ENCODE measurements at regions not wholly inside any gene's neighbourhood (a gene's known extent, or its start where the extent isn't known, plus 50 kb on each side); places are given as distances from the start of the nearest gene placed in this dataset.

DNA sequence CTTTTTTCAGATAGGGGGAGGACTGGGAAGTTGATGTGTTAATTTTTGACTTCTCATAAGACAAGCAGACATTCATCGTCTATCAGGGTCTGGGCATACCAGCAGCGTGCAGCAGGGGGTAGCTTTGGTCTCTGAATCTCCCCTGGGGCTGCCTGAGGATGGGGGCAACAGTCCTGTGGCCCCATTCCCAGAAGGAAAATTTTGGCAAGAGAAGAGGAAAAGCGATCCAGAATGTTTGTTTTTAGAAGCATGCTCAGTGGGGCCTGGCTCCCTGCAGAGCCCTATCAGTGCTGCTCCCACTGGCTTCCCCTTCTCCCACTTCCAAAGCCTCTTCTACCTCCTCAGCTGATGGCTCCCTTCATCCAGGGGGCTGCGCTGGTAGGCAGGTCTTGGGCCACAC, 194.8 kb upstream of the IL12B start:
- H3K4me3 ChIP-seq (replicated peaks; ENCODE audit: low read depth, low read length) = no peak overlapping the region
- no peak for DNase-seq (ENCODE audit: extremely low read depth, low read depth)
- TF ChIP-seq, protein P1, sequence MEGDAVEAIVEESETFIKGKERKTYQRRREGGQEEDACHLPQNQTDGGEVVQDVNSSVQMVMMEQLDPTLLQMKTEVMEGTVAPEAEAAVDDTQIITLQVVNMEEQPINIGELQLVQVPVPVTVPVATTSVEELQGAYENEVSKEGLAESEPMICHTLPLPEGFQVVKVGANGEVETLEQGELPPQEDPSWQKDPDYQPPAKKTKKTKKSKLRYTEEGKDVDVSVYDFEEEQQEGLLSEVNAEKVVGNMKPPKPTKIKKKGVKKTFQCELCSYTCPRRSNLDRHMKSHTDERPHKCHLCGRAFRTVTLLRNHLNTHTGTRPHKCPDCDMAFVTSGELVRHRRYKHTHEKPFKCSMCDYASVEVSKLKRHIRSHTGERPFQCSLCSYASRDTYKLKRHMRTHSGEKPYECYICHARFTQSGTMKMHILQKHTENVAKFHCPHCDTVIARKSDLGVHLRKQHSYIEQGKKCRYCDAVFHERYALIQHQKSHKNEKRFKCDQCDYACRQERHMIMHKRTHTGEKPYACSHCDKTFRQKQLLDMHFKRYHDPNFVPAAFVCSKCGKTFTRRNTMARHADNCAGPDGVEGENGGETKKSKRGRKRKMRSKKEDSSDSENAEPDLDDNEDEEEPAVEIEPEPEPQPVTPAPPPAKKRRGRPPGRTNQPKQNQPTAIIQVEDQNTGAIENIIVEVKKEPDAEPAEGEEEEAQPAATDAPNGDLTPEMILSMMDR (IDR thresholded peaks at IDR 0.05; ENCODE audit: low read depth, low read length, missing control alignments) = no peak

DNA sequence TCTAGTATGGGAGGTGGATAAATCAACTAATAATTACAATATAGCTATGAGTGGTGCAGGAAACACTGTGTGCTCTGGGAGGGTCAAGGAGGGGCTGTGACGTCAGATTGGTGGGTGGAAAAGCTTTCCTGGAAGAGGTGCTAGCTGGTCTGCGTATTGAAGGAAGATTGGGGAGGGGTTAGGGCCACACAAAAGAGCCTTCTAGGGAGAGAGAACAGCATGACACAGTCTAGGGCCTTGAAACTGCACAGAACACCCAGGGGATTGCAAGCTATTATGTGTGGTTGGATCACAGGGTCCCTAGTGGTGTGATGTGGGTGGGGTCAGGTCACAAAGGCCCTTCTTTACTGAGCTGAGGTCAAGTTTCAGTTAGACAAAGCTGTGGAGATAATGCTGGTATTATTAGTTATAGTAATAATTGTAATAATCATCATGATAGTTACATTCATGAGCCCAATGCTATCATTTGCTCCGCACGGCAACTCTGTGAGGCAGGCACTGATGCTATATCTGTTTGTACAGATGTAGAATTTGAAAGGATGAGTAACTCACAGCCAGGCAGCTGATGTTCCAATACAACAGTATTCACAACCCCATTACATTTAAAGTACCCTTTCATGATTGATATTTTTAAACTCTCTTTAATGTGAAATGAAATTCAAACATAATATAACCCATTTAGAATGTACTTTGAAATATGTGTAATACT, 197.4 kb upstream of the IL12B start:
- TF ChIP-seq, protein P1 (IDR thresholded peaks at IDR 0.05; ENCODE audit: low read depth, low read length, missing control alignments) = no peak
- DNase-seq (ENCODE audit: extremely low read depth, low read depth) = no peak
- H3K4me3 ChIP-seq (replicated peaks; ENCODE audit: low read depth, low read length) = no peak overlapping the region

- DNase-seq (ENCODE audit: extremely low read depth, low read depth) = no peak
- TF ChIP-seq, protein P1 (IDR thresholded peaks at IDR 0.05; ENCODE audit: low read depth, low read length, missing control alignments) = no peak
Observed at GRCh38 chr5:159531554-159532105, 201.3 kb upstream of the IL12B start.

GRCh38 chr5:159533197-159533596, 202.9 kb upstream of the IL12B start:
- TF ChIP-seq, protein P1 (IDR thresholded peaks at IDR 0.05; ENCODE audit: low read depth, low read length, missing control alignments) = no peak
- H3K4me3 ChIP-seq (replicated peaks; ENCODE audit: low read depth, low read length) = no peak overlapping the region
- DNase-seq (ENCODE audit: extremely low read depth, low read depth) = no peak

More at GRCh38 chr5:159531554-159532105, 201.3 kb upstream of the IL12B start:
- no peak overlapping the region for H3K4me3 ChIP-seq (replicated peaks; ENCODE audit: low read depth, low read length)

DNA sequence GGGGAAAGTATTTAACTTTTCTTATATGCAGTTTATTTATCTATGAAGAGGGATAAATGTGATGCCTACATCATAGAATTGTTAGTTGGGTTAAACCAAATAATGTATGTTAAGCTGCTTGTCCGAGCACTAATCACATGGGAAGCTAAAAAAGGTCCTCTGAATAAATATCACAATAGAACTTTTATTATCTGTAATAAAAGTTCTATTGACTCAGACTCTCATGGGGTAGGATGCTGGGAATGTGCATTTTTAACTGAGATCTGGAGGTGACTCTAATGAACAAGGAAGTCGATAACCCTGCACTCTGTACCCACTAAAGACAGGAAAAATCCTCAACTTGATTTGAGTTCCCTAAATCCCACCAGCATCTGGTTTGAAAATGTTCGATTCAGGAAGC, 205.9 kb upstream of the IL12B start:
- DNase-seq (ENCODE audit: extremely low read depth, low read depth) = no peak
- H3K4me3 ChIP-seq (replicated peaks; ENCODE audit: low read depth, low read length) = no peak overlapping the region
- TF ChIP-seq, protein P1 (IDR thresholded peaks at IDR 0.05; ENCODE audit: low read depth, low read length, missing control alignments) = no peak

DNA sequence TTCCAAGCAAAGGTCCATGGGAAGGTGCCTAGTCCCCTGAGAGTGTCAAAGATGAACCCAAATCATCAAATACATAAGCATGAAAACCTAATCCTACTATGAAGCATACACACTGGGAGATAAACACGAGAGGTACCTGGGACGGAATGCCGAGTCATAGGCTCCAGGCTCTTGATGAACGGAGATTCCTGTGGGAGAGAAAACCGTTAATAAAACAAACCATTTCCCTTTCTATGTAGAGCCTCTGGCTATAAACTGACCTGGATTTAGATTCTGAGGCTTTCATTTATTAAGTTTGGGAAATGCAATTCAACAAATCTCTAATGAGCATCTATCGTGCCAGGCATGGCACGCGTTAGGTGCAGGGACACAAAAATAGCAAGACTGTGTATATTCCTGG, 206.4 kb upstream of the IL12B start:
- H3K4me3 ChIP-seq (replicated peaks; ENCODE audit: low read depth, low read length) = no peak overlapping the region
- no peak for DNase-seq (ENCODE audit: extremely low read depth, low read depth)
- TF ChIP-seq, protein P1 (IDR thresholded peaks at IDR 0.05; ENCODE audit: low read depth, low read length, missing control alignments) = no peak
